Right lobe of liver (tissue), 6 donors: ENCODE measurements at regions not wholly inside any gene's neighbourhood (a gene's known extent, or its start where the extent isn't known, plus 50 kb on each side); places are given as distances from the start of the nearest gene placed in this dataset.

Experiments
- ATAC-seq, 4 donors: fragments of 200-7000 bp; cut with Tn5 transposase; one replicate each; pipeline ENCODE4 v1.9.1; 2020; ENCODE audit warnings: mild to moderate bottlenecking in 4 of 4, moderate library complexity in 4 of 4
- DNase-seq, 3 donors: peaks; one replicate each; pipeline ENCODE4 v3.0.0-alpha.2; 2020
- H3K27ac ChIP-seq, 3 donors: fragments of 200-600 bp; one replicate each; pipeline ENCODE4 v1.8.0; 2022
- H3K27me3 ChIP-seq, 2 donors: fragments of 200-600 bp; one replicate each; pipeline ENCODE4 v1.8.0; 2022
- H3K36me3 ChIP-seq, 4 donors: fragments of 200-600 bp; sonication (generic) in 1 of 4; one replicate each; pipeline versions ENCODE4 v1.5.1 to v1.8.0; 2017 to 2022; ENCODE audit warnings: control low read depth in 1 of 4
- H3K4me1 ChIP-seq, 4 donors: fragments of 200-600 bp; sonication (generic) in 1 of 4; one replicate each; pipeline versions ENCODE4 v1.5.1 to v1.8.0; 2017 to 2022; ENCODE audit warnings: control low read depth in 1 of 4
- H3K4me3 ChIP-seq, 3 donors: fragments of 200-600 bp; one replicate each; pipeline ENCODE4 v1.8.0; 2022
- H3K9me3 ChIP-seq, 4 donors: fragments of 200-600 bp; sonication (generic) in 1 of 4; one replicate each; pipeline versions ENCODE4 v1.5.1 to v1.8.0; 2017 to 2022; ENCODE audit warnings: control low read depth in 1 of 4
- POLR2A ChIP-seq: fragments of 450-650 bp; IDR thresholded peaks from one replicate; pipeline ENCODE4 v1.6.1; 2017; ENCODE audit warnings: antibody characterized with exemption, mild to moderate bottlenecking
- WGBS: methylation state at CpG from one replicate; pipeline ENCODE4 v1.1.6; 2018; ENCODE audit warnings: low coverage, low lambda C conversion rate; ENCODE audit not compliant: insufficient coverage; ENCODE audit errors: missing lambda C conversion rate; 5-methylcytosine and 5-hydroxymethylcytosine counted together
- intact Hi-C, 2 donors: fragments of 100-400 bp; cut with DNase I; formaldehyde crosslinking; loops; one replicate each; pipeline versions ENCODE4 v1.11.2 to v1.14.1; 2022
- TF ChIP-seq, protein P1 (sequence below), 4 donors: fragments of 200-600 bp in 3 of 4; fragments of 450-650 bp in 1 of 4; IDR thresholded peaks; one replicate each; pipeline versions ENCODE4 v1.5.1 to v1.8.0; 2016 to 2022; ENCODE audit warnings: antibody characterized with exemption in 4 of 4, mild to moderate bottlenecking in 2 of 4
- donor health status: DM: no; HTN: yes; CAD: no.
- donor health status: DM: no; HTN: no; CAD: no.
- donor health status: DM: no; HTN: no; CAD: no.
- donor health status: DM: no; HTN: yes; CAD: no.
- donor health status: DM: no; HTN: yes; CAD: no.

DNA sequence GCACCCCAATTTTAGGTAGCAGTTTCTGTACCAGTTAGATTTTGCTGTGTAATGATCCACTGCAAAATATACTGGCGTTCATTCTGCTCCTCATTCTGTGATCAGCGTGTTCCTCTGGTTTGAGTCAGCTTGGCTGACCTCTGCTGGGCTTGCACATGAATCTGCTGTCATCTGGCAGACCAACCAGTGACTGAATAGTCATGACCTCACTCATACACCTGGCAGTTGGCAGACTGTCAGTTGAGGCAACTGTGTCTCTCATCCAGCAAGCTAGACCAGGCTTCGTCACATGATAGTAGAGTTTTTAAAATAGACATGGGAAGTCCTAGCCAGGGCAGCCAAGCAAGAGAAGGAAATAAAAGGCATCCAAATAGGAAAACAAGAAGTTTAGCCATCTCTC, 316.3 kb upstream of the LARGE1 start:
- no peak overlapping the region for H3K4me3 ChIP-seq
- peaks cover 0 to 4% (median 0%) of the 10 kb centered on the region in 4 donors for H3K4me1 ChIP-seq
- ATAC-seq = peak in 2 of 4 donors; percentile 96 to 99
- no peak for TF ChIP-seq POLR2A
- TF ChIP-seq, protein P1, sequence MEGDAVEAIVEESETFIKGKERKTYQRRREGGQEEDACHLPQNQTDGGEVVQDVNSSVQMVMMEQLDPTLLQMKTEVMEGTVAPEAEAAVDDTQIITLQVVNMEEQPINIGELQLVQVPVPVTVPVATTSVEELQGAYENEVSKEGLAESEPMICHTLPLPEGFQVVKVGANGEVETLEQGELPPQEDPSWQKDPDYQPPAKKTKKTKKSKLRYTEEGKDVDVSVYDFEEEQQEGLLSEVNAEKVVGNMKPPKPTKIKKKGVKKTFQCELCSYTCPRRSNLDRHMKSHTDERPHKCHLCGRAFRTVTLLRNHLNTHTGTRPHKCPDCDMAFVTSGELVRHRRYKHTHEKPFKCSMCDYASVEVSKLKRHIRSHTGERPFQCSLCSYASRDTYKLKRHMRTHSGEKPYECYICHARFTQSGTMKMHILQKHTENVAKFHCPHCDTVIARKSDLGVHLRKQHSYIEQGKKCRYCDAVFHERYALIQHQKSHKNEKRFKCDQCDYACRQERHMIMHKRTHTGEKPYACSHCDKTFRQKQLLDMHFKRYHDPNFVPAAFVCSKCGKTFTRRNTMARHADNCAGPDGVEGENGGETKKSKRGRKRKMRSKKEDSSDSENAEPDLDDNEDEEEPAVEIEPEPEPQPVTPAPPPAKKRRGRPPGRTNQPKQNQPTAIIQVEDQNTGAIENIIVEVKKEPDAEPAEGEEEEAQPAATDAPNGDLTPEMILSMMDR (IDR thresholded peaks at IDR 0.05) = peak in 1 of 4 donors; percentile 24
- no peaks in the 10 kb centered on the region for H3K27me3 ChIP-seq
- 38% methylated on average over 3 of the region's 3 CpGs for WGBS
- H3K27ac ChIP-seq = no peak overlapping the region
- H3K36me3 ChIP-seq = no peaks in the 10 kb centered on the region
- peak; percentile 57 to 75 (median 74) for DNase-seq
- no peaks in the 10 kb centered on the region for H3K9me3 ChIP-seq
- intact Hi-C loops = no loop called here

DNA sequence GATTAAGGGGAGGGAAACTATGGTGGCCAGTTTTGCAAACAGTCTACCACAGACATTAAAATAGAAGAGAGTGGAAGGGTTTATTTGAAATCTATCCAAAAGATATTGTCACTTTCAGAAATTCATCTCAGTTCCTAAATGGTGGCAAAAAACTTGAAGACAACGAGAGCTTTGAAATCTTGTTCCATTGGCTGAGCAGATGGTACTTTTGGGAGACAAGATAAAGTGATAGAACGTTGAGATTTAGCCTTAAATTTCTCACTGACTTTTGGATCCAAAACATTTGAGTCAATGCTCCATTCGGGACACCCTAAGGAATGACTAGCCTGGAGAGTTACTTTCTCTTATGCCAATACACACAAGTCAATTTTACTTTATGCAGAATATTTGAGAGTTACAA, 319.1 kb upstream of the LARGE1 start:
- intact Hi-C loops = no loop called here
- no peak for ATAC-seq
- no peak for DNase-seq
- H3K4me1 ChIP-seq = peaks cover 0 to 4% (median 0%) of the 10 kb centered on the region in 4 donors
- H3K9me3 ChIP-seq = no peaks in the 10 kb centered on the region
- no peak overlapping the region for H3K4me3 ChIP-seq
- H3K36me3 ChIP-seq = no peaks in the 10 kb centered on the region
- TF ChIP-seq, protein P1 (IDR thresholded peaks at IDR 0.05) = no peak
- no peak for TF ChIP-seq POLR2A
- no peak overlapping the region for H3K27ac ChIP-seq
- WGBS = 37% methylated on average over 3 of the region's 3 CpGs
- H3K27me3 ChIP-seq = no peaks in the 10 kb centered on the region

- ATAC-seq = no peak
- H3K27me3 ChIP-seq = no peaks in the 10 kb centered on the region
- H3K27ac ChIP-seq = no peak overlapping the region
- no peaks in the 10 kb centered on the region for H3K36me3 ChIP-seq
- WGBS = 76% methylated on average over 2 of the region's 2 CpGs
- DNase-seq = no peak
- H3K9me3 ChIP-seq = no peaks in the 10 kb centered on the region
- TF ChIP-seq, protein P1 (IDR thresholded peaks at IDR 0.05) = no peak
- no peak for TF ChIP-seq POLR2A
- intact Hi-C loops = no loop called here
- H3K4me3 ChIP-seq = no peak overlapping the region
- no peaks in the 10 kb centered on the region for H3K4me1 ChIP-seq
Measured at GRCh38 chr22:34243023-34243422, 322.7 kb upstream of the LARGE1 start.

DNA sequence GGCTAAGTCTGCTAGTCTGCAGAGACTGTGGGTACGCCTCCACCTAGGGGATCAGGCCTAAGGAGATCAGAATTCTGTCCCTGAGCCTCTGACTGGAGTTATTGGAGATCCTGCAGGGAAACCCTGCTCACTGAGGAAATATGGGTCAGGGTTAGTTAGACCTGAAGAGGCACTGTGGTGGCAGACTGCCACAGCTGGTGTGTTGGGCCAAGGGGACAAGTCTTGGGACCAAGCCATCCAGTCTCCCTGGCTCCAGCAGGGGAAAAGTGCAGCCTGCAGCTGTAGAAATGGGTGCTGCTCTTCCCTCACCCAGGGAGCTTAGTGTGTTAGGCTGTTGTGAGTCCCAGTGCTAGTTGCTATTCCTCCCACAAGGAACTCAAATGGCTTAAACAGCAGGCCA, 334.8 kb upstream of the LARGE1 start:
- no peak overlapping the region for H3K4me3 ChIP-seq
- ATAC-seq (no peak), DNase-seq (no peak)
- WGBS = no CpG with 5 or more reads among the region's 1 CpG
- no peaks in the 10 kb centered on the region for H3K27me3 ChIP-seq
- H3K9me3 ChIP-seq = no peaks in the 10 kb centered on the region
- intact Hi-C loops = no loop called here
- H3K36me3 ChIP-seq = no peaks in the 10 kb centered on the region
- TF ChIP-seq POLR2A = no peak
- TF ChIP-seq, protein P1 (IDR thresholded peaks at IDR 0.05) = no peak
- no peaks in the 10 kb centered on the region for H3K4me1 ChIP-seq
- no peak overlapping the region for H3K27ac ChIP-seq

DNA sequence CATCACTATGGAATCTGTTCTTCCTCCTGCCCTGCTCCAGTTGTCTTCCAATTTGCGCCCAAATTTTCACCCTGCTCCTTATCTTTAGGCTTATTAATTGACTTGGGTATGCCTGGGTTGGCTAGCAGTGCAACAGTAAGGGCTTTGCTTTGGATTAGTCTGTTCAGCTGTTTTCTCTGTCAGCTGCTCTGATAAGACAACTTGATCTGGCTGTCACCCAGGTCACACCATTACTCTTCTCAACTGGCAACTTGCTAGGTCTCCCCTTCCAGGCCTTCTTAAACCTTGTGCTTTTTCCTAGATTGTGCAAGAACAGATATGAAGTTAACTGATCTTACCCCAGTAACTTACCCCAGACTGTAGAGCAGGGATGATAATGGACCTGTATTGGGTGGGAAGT, 357.8 kb upstream of the LARGE1 start:
- intact Hi-C loops = no loop called here
- no peaks in the 10 kb centered on the region for H3K27me3 ChIP-seq
- H3K36me3 ChIP-seq = no peaks in the 10 kb centered on the region
- no peak overlapping the region for H3K4me3 ChIP-seq
- no peaks in the 10 kb centered on the region for H3K9me3 ChIP-seq
- ATAC-seq = no peak
- no peak overlapping the region for H3K27ac ChIP-seq
- DNase-seq = no peak
- no peaks in the 10 kb centered on the region for H3K4me1 ChIP-seq
- no peak for TF ChIP-seq POLR2A
- TF ChIP-seq, protein P1 (IDR thresholded peaks at IDR 0.05) = no peak
- WGBS = 50% methylated on average over 1 of the region's 1 CpG
